Gastrocnemius medialis (tissue), 4 donors: ENCODE measurements at regions not wholly inside any gene's neighbourhood (a gene's known extent, or its start where the extent isn't known, plus 50 kb on each side); places are given as distances from the start of the nearest gene placed in this dataset.

Experiments
- CTCF ChIP-seq, 5 experiments: fragments of 450-650 bp in 3 of 5; fragments of 200-600 bp in 2 of 5; sonication (generic) in 2 of 5; IDR thresholded peaks in 4 of 5; conservative IDR thresholded peaks in 1 of 5; 1 replicate in 4 of 5; 2 replicates in 1 of 5; pipeline ENCODE4 v1.5.1; 2016 to 2019; ENCODE audit warnings: antibody characterized with exemption in 5 of 5, mild to moderate bottlenecking in 3 of 5, moderate library complexity in 3 of 5
- POLR2A ChIP-seq, 2 donors: fragments of 450-650 bp; IDR thresholded peaks; one replicate each; pipeline ENCODE4 v1.6.1; 2017; ENCODE audit warnings: antibody characterized with exemption in 2 of 2, mild to moderate bottlenecking in 2 of 2, moderate library complexity in 2 of 2

GRCh38 chr15:58269455-58270414 is 131.6 kb downstream of the AQP9 start:
- TF ChIP-seq CTCF (IDR thresholded peaks at IDR 0.05 in 4 of 5, conservative IDR thresholded peaks at IDR 0.05 in 1 of 5): peak; percentile 40 to 77 (median 63)
- TF ChIP-seq POLR2A (IDR thresholded peaks at IDR 0.05): no peak
